ENCODE measurements at regions not wholly inside any gene's neighbourhood (a gene's known extent, or its start where the extent isn't known, plus 50 kb on each side); places are given as distances from the start of the nearest gene placed in this dataset.

DNA sequence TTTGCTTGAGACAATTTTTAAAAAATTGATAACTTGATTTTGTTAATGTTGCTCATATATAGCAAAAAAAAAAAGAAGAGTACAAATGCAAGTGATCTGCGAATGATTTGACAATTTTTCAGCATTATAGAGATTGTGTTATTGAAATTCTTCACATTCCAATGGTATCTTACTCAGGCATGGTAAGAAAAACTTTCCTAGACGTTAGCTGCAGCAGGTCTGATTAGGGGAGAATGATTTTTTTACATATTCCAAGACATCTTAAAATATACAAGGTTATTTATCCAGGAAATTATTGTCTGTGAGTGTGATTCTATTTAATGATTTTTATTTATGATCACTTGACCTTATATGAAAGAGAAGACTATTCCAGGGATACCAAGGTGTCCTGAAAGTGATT, 361.9 kb downstream of the MAT2B start (continued):
- TF ChIP-seq, protein P1, sequence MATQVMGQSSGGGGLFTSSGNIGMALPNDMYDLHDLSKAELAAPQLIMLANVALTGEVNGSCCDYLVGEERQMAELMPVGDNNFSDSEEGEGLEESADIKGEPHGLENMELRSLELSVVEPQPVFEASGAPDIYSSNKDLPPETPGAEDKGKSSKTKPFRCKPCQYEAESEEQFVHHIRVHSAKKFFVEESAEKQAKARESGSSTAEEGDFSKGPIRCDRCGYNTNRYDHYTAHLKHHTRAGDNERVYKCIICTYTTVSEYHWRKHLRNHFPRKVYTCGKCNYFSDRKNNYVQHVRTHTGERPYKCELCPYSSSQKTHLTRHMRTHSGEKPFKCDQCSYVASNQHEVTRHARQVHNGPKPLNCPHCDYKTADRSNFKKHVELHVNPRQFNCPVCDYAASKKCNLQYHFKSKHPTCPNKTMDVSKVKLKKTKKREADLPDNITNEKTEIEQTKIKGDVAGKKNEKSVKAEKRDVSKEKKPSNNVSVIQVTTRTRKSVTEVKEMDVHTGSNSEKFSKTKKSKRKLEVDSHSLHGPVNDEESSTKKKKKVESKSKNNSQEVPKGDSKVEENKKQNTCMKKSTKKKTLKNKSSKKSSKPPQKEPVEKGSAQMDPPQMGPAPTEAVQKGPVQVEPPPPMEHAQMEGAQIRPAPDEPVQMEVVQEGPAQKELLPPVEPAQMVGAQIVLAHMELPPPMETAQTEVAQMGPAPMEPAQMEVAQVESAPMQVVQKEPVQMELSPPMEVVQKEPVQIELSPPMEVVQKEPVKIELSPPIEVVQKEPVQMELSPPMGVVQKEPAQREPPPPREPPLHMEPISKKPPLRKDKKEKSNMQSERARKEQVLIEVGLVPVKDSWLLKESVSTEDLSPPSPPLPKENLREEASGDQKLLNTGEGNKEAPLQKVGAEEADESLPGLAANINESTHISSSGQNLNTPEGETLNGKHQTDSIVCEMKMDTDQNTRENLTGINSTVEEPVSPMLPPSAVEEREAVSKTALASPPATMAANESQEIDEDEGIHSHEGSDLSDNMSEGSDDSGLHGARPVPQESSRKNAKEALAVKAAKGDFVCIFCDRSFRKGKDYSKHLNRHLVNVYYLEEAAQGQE (IDR thresholded peaks at IDR 0.05) = no peak

DNA sequence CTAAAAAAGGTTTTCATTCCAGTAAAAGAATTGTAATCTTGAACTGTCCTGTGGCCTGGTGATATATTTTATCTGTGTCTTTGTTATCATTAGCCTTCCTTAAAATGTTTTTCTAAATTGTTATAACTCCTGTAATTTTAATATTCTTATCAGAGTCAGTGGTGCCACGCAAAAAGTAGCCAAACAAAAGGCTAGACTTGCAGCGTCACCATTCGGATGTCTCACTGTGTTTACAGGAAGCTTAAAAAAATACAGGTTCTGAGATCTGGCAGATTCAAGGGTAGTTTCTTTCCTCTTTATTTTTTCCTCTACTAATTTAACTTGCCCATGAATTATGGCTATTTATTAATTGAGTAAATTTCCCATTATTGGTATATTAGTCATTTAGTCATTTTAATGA, 362.3 kb downstream of the MAT2B start:
- H3K9me3 ChIP-seq (ENCODE audit: control insufficient read depth in 4 of 4, low read length in 3 of 4) = no peaks in the 10 kb centered on the region
- H3K27ac ChIP-seq (ENCODE audit: low read depth in 1 of 2, low read length in 2 of 2) = no peak overlapping the region
- WGBS = 38% methylated on average over 3 of the region's 3 CpGs
- TF ChIP-seq HNF4A (conservative IDR thresholded peaks at IDR 0.05) = no peak
- TF ChIP-seq, protein P2, sequence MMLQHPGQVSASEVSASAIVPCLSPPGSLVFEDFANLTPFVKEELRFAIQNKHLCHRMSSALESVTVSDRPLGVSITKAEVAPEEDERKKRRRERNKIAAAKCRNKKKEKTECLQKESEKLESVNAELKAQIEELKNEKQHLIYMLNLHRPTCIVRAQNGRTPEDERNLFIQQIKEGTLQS (IDR thresholded peaks at IDR 0.05) = no peak
- no peak for TF ChIP-seq RAD21 (IDR thresholded peaks at IDR 0.05)
- TF ChIP-seq TAF1 (conservative IDR thresholded peaks at IDR 0.05) = no peak
- TF ChIP-seq FOXA2 (IDR thresholded peaks at IDR 0.05) = no peak
- no peak for TF ChIP-seq NR2F2 (IDR thresholded peaks at IDR 0.05)
- TF ChIP-seq, protein P3, sequence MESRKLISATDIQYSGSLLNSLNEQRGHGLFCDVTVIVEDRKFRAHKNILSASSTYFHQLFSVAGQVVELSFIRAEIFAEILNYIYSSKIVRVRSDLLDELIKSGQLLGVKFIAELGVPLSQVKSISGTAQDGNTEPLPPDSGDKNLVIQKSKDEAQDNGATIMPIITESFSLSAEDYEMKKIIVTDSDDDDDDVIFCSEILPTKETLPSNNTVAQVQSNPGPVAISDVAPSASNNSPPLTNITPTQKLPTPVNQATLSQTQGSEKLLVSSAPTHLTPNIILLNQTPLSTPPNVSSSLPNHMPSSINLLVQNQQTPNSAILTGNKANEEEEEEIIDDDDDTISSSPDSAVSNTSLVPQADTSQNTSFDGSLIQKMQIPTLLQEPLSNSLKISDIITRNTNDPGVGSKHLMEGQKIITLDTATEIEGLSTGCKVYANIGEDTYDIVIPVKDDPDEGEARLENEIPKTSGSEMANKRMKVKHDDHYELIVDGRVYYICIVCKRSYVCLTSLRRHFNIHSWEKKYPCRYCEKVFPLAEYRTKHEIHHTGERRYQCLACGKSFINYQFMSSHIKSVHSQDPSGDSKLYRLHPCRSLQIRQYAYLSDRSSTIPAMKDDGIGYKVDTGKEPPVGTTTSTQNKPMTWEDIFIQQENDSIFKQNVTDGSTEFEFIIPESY (IDR thresholded peaks at IDR 0.05) = no peak
- TF ChIP-seq RXRA (IDR thresholded peaks at IDR 0.05) = no peak
- TF ChIP-seq GABPA (IDR thresholded peaks at IDR 0.05 in 1 of 2, conservative IDR thresholded peaks at IDR 0.05 in 1 of 2) = no peak
- no peak for TF ChIP-seq SP1 (IDR thresholded peaks at IDR 0.05)
- TF ChIP-seq, protein P4, sequence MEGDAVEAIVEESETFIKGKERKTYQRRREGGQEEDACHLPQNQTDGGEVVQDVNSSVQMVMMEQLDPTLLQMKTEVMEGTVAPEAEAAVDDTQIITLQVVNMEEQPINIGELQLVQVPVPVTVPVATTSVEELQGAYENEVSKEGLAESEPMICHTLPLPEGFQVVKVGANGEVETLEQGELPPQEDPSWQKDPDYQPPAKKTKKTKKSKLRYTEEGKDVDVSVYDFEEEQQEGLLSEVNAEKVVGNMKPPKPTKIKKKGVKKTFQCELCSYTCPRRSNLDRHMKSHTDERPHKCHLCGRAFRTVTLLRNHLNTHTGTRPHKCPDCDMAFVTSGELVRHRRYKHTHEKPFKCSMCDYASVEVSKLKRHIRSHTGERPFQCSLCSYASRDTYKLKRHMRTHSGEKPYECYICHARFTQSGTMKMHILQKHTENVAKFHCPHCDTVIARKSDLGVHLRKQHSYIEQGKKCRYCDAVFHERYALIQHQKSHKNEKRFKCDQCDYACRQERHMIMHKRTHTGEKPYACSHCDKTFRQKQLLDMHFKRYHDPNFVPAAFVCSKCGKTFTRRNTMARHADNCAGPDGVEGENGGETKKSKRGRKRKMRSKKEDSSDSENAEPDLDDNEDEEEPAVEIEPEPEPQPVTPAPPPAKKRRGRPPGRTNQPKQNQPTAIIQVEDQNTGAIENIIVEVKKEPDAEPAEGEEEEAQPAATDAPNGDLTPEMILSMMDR (IDR thresholded peaks at IDR 0.05; ENCODE audit: low read depth, low read length, missing input control) = no peak
- TF ChIP-seq, protein P5, sequence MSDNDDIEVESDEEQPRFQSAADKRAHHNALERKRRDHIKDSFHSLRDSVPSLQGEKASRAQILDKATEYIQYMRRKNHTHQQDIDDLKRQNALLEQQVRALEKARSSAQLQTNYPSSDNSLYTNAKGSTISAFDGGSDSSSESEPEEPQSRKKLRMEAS (IDR thresholded peaks at IDR 0.05) = no peak
- H3K36me3 ChIP-seq (ENCODE audit: control insufficient read depth in 4 of 4, insufficient read depth in 3 of 4, low read depth in 1 of 4, low read length in 3 of 4) = no peaks in the 10 kb centered on the region
- H3K4me1 ChIP-seq (ENCODE audit: control insufficient read depth in 4 of 4, insufficient read depth in 4 of 4, low read length in 3 of 4) = no peaks in the 10 kb centered on the region
- no peak for DNase-seq (ENCODE audit: low spot score)
- H3K27me3 ChIP-seq (ENCODE audit: control insufficient read depth in 4 of 4, insufficient read depth in 4 of 4, low read length in 3 of 4) = peaks cover 0 to 3% (median 1%) of the 10 kb centered on the region in 4 donors
- no peak overlapping the region for H3K4me3 ChIP-seq (ENCODE audit: low read depth in 1 of 3, low read length in 3 of 3)
- no peak overlapping the region for H3K9ac ChIP-seq (ENCODE audit: low read depth in 1 of 2, low read length in 2 of 2)

DNA sequence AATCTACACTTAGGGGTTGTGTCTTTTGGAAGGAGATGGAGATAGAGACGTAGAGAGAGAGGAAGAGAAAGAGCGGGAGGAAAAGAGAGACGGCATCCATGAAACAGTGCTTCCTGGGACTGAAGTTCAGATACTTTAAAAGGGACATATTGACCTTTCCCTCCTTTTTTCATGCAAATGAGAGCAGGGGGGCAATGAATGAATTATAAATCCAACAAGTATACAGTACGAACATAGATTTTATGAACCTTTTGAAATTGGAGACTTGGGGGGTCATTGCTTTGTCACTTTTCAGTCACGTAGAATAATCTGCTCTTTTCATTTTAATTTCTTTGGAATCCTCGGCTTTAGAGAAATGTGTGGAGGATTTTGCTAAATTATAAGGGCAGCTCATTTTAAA, 364.2 kb downstream of the MAT2B start:
- no peaks in the 10 kb centered on the region for H3K4me1 ChIP-seq (ENCODE audit: control insufficient read depth in 4 of 4, insufficient read depth in 4 of 4, low read length in 3 of 4)
- DNase-seq (ENCODE audit: low spot score) = no peak
- no peak overlapping the region for H3K4me3 ChIP-seq (ENCODE audit: low read depth in 1 of 3, low read length in 3 of 3)
- no peaks in the 10 kb centered on the region for H3K36me3 ChIP-seq (ENCODE audit: control insufficient read depth in 4 of 4, insufficient read depth in 3 of 4, low read depth in 1 of 4, low read length in 3 of 4)
- 75% methylated on average over 6 of the region's 6 CpGs for WGBS
- H3K27me3 ChIP-seq (ENCODE audit: control insufficient read depth in 4 of 4, insufficient read depth in 4 of 4, low read length in 3 of 4) = peaks cover 0 to 3% (median 1%) of the 10 kb centered on the region in 4 donors
- no peak overlapping the region for H3K27ac ChIP-seq (ENCODE audit: low read depth in 1 of 2, low read length in 2 of 2)
- no peaks in the 10 kb centered on the region for H3K9me3 ChIP-seq (ENCODE audit: control insufficient read depth in 4 of 4, low read length in 3 of 4)
- TF ChIP-seq RAD21 (IDR thresholded peaks at IDR 0.05) = no peak
- TF ChIP-seq, protein P5 (IDR thresholded peaks at IDR 0.05) = no peak
- TF ChIP-seq, protein P2 (IDR thresholded peaks at IDR 0.05) = no peak
- TF ChIP-seq SP1 (IDR thresholded peaks at IDR 0.05) = no peak
- no peak for TF ChIP-seq FOXA1 (IDR thresholded peaks at IDR 0.05)
- TF ChIP-seq HNF4A (conservative IDR thresholded peaks at IDR 0.05) = no peak
- no peak for TF ChIP-seq FOXA2 (IDR thresholded peaks at IDR 0.05)
- no peak for TF ChIP-seq YY1 (IDR thresholded peaks at IDR 0.05)
- TF ChIP-seq EGR1 (IDR thresholded peaks at IDR 0.05; ENCODE audit: low read depth in 2 of 2) = no peak
- TF ChIP-seq, protein P3 (IDR thresholded peaks at IDR 0.05) = no peak
- H3K9ac ChIP-seq (ENCODE audit: low read depth in 1 of 2, low read length in 2 of 2) = no peak overlapping the region

Data from liver (tissue), 8 donors.